GM21619 (cell line): ENCODE measurements at regions not wholly inside any gene's neighbourhood (a gene's known extent, or its start where the extent isn't known, plus 50 kb on each side); places are given as distances from the start of the nearest gene placed in this dataset.

Experiments used
- ATAC-seq: cut with Tn5 transposase; IDR thresholded peaks from one replicate; pipeline ENCODE4 v1.9.1; 2021; ENCODE audit not compliant: unreplicated experiment

GRCh38 chr12:115160271-115161128, 476.5 kb upstream of the TBX3 start:
- no peak for ATAC-seq

GRCh38 chr12:115158816-115159215, 474.8 kb upstream of the TBX3 start:
- no peak for ATAC-seq

GRCh38 chr12:115155665-115156645, 472.0 kb upstream of the TBX3 start:
- ATAC-seq: no peak

GRCh38 chr12:115149685-115150378, 465.9 kb upstream of the TBX3 start:
- ATAC-seq: no peak

GRCh38 chr12:115149279-115149678, 465.3 kb upstream of the TBX3 start:
- no peak for ATAC-seq

GRCh38 chr12:115147916-115148315, 463.9 kb upstream of the TBX3 start:
- no peak for ATAC-seq

- no peak for ATAC-seq
Measured at GRCh38 chr12:115146453-115146852, 462.5 kb upstream of the TBX3 start.

- no peak for ATAC-seq
Measured at GRCh38 chr12:115144425-115144824, 460.4 kb upstream of the TBX3 start.

- no peak for ATAC-seq
Measured at GRCh38 chr12:115140981-115141655, 457.1 kb upstream of the TBX3 start.

- no peak for ATAC-seq
Measured at GRCh38 chr12:115137812-115138521, 454.0 kb upstream of the TBX3 start.

GRCh38 chr12:115135800-115136211, 451.8 kb upstream of the TBX3 start:
- ATAC-seq: no peak

GRCh38 chr12:115134298-115134697, 450.3 kb upstream of the TBX3 start:
- no peak for ATAC-seq

GRCh38 chr12:115132905-115133304, 448.9 kb upstream of the TBX3 start:
- no peak for ATAC-seq

- ATAC-seq: no peak
Measured at GRCh38 chr12:115132145-115132544, 448.2 kb upstream of the TBX3 start.

GRCh38 chr12:115129727-115130126, 445.8 kb upstream of the TBX3 start:
- ATAC-seq: no peak

GRCh38 chr12:115121053-115121452, 437.1 kb upstream of the TBX3 start:
- ATAC-seq: no peak

- ATAC-seq: no peak
Measured at GRCh38 chr12:115118177-115118724, 434.3 kb upstream of the TBX3 start.

GRCh38 chr12:115114140-115114539, 430.2 kb upstream of the TBX3 start:
- ATAC-seq: no peak

- no peak for ATAC-seq
Measured at GRCh38 chr12:115109863-115110262, 425.9 kb upstream of the TBX3 start.
